Tibial nerve (tissue), 4 donors: ENCODE measurements at regions not wholly inside any gene's neighbourhood (a gene's known extent, or its start where the extent isn't known, plus 50 kb on each side); places are given as distances from the start of the nearest gene placed in this dataset.

Experiments used
- DNase-seq, 2 donors: peaks; one replicate each; pipeline ENCODE4 v3.0.0-alpha.2; 2019; ENCODE audit warnings: low spot score in 2 of 2
- H3K27ac ChIP-seq, 4 donors: fragments of 200-600 bp; sonication (generic) in 3 of 4; one replicate each; pipeline ENCODE4 v1.5.1; 2017 to 2019; ENCODE audit warnings: mild to moderate bottlenecking in 1 of 4
- H3K27me3 ChIP-seq, 2 donors: fragments of 200-600 bp; sonication (generic) in 1 of 2; one replicate each; pipeline versions ENCODE4 v1.5.1 to v1.6.0; 2017 to 2019
- H3K36me3 ChIP-seq, 3 donors: fragments of 200-600 bp; sonication (generic); one replicate each; pipeline ENCODE4 v1.5.1; 2018 to 2019
- H3K4me1 ChIP-seq, 4 donors: fragments of 200-600 bp; sonication (generic) in 3 of 4; one replicate each; pipeline ENCODE4 v1.5.1; 2017 to 2019
- H3K4me3 ChIP-seq, 4 donors: fragments of 200-600 bp; sonication (generic) in 3 of 4; one replicate each; pipeline ENCODE4 v1.5.1; 2017 to 2019; ENCODE audit warnings: mild to moderate bottlenecking in 1 of 4, moderate library complexity in 1 of 4
- H3K9me3 ChIP-seq, 4 donors: fragments of 200-600 bp; sonication (generic) in 3 of 4; one replicate each; pipeline ENCODE4 v1.5.1; 2017 to 2019
- CTCF ChIP-seq, 5 experiments: fragments of 200-600 bp in 3 of 5; fragments of 450-650 bp in 2 of 5; sonication (generic) in 3 of 5; IDR thresholded peaks; one replicate each; pipeline ENCODE4 v1.5.1; 2016 to 2019; ENCODE audit warnings: antibody characterized with exemption in 5 of 5, mild to moderate bottlenecking in 3 of 5, moderate library complexity in 2 of 5
- EP300 ChIP-seq, 2 donors: sonication (generic); formaldehyde crosslinking; IDR thresholded peaks; one replicate each; pipeline ENCODE4 v1.6.1; 2017; ENCODE audit warnings: antibody characterized with exemption in 2 of 2, mild to moderate bottlenecking in 1 of 2
- POLR2A ChIP-seq, 2 donors: fragments of 450-650 bp; IDR thresholded peaks; one replicate each; pipeline ENCODE4 v1.6.1; 2017; ENCODE audit warnings: antibody characterized with exemption in 2 of 2, mild to moderate bottlenecking in 2 of 2, moderate library complexity in 2 of 2
- WGBS, 2 donors: methylation state at CpG; one replicate each; pipeline ENCODE4 v1.1.5; 2018; 5-methylcytosine and 5-hydroxymethylcytosine counted together

GRCh38 chr1:201719812-201720521, 109.0 kb upstream of the IPO9 start:
- H3K4me1 ChIP-seq: peaks cover 0 to 73% (median 53%) of the 10 kb centered on the region in 4 donors
- H3K27me3 ChIP-seq: no peaks in the 10 kb centered on the region
- no peak overlapping the region for H3K4me3 ChIP-seq
- DNase-seq: peak; percentile 81
- H3K36me3 ChIP-seq: peaks cover 0 to 13% (median 0%) of the 10 kb centered on the region in 3 donors
- TF ChIP-seq POLR2A (IDR thresholded peaks at IDR 0.05): peak; percentile 11 to 52
- peak; percentile 76 to 88 for TF ChIP-seq EP300 (IDR thresholded peaks at IDR 0.05)
- no peak for TF ChIP-seq CTCF (IDR thresholded peaks at IDR 0.05)
- H3K27ac ChIP-seq: peak overlapping the region; percentile 65 to 97 (median 83)
- H3K9me3 ChIP-seq: no peaks in the 10 kb centered on the region
- WGBS, 2 donors: 35 to 49% methylated on average over 9 of the region's 9 CpGs

- peak overlapping the region; percentile 65 to 97 (median 83) for H3K27ac ChIP-seq
- H3K4me1 ChIP-seq: peaks cover 0 to 68% (median 48%) of the 10 kb centered on the region in 4 donors
- H3K9me3 ChIP-seq: no peaks in the 10 kb centered on the region
- 80 to 83% methylated on average over 3 of the region's 3 CpGs for WGBS, 2 donors
- H3K36me3 ChIP-seq: peaks cover 0 to 13% (median 0%) of the 10 kb centered on the region in 3 donors
- no peak for DNase-seq
- no peaks in the 10 kb centered on the region for H3K27me3 ChIP-seq
- no peak overlapping the region for H3K4me3 ChIP-seq
- TF ChIP-seq CTCF (IDR thresholded peaks at IDR 0.05) (no peak), EP300 (IDR thresholded peaks at IDR 0.05) (no peak), POLR2A (IDR thresholded peaks at IDR 0.05) (no peak)
Measured at GRCh38 chr1:201720522-201720844, 108.5 kb upstream of the IPO9 start.

DNA sequence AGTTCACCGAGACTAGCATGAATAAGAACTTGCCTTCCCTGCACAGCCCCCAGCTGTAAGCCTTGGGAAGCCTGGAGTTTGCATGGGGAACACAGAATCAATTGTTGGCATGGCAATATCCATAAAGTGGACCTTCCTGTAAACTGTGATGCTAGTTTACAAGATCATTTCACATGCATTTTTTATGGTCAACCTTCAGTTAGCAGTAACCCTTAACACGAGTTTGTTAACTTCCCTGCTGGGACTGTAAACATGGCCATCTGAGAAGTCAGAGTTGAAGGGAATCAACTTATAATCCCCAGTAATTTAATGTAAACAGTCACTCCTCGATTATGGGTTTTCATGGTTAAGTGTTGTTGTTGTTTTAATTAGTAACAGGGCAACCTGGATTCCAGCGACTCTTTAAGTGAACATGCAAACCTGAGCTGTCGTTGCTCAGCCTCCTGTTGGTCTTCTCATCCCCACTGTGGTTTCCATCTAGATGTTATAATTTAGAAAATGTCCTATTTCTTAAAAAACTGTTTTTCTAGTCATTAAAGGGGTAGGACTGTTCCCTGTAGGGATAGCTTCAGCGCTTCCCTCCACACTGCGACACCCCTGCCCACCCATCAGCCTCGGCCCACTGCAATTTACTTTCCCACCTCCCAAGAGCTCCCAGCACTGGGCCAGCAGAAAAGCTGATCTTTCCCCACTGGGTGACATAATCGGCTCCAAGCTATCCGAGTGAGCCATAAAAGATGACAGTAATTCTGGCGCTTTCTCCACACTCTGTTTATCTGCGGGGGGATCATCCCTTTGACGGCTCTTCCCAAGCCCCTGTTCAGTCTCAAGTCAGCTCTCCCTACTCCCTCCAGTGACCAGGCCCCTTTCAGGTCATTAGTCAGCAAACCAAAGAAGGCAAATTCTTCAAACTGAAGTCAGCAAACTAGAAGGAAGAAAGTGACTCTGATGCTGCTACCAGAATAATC, 107.6 kb upstream of the IPO9 start:
- WGBS, 2 donors: 56 to 58% methylated on average over 13 of the region's 13 CpGs
- no peaks in the 10 kb centered on the region for H3K27me3 ChIP-seq
- H3K4me3 ChIP-seq: no peak overlapping the region
- peaks cover 0 to 59% (median 39%) of the 10 kb centered on the region in 4 donors for H3K4me1 ChIP-seq
- H3K9me3 ChIP-seq: no peaks in the 10 kb centered on the region
- peak overlapping the region in 3 of 4 donors; percentile 75 to 97 (median 91) for H3K27ac ChIP-seq
- peaks cover 0 to 9% (median 0%) of the 10 kb centered on the region in 3 donors for H3K36me3 ChIP-seq
- no peak for DNase-seq
- no peak for TF ChIP-seq EP300 (IDR thresholded peaks at IDR 0.05)
- no peak for TF ChIP-seq CTCF (IDR thresholded peaks at IDR 0.05)

GRCh38 chr1:201724039-201724765, 104.8 kb upstream of the IPO9 start:
- H3K4me3 ChIP-seq: no peak overlapping the region
- no peak for TF ChIP-seq POLR2A (IDR thresholded peaks at IDR 0.05)

GRCh38 chr1:201724766-201725118, 104.2 kb upstream of the IPO9 start:
- 54 to 59% methylated on average over 5 of the region's 5 CpGs for WGBS, 2 donors
- H3K36me3 ChIP-seq: no peaks in the 10 kb centered on the region
- TF ChIP-seq EP300 (IDR thresholded peaks at IDR 0.05) (no peak), POLR2A (IDR thresholded peaks at IDR 0.05) (no peak), CTCF (IDR thresholded peaks at IDR 0.05) (no peak)
- H3K27ac ChIP-seq: peak overlapping the region in 3 of 4 donors; percentile 21 to 73 (median 25)
- no peaks in the 10 kb centered on the region for H3K9me3 ChIP-seq
- H3K27me3 ChIP-seq: no peaks in the 10 kb centered on the region
- peaks cover 0 to 39% (median 20%) of the 10 kb centered on the region in 4 donors for H3K4me1 ChIP-seq
- no peak overlapping the region for H3K4me3 ChIP-seq
- no peak for DNase-seq

More at GRCh38 chr1:201724039-201724765, 104.8 kb upstream of the IPO9 start:
- Histone ChIP-seq H3K27ac (peak overlapping the region in 3 of 4 donors; percentile 21 to 73 (median 25)), H3K9me3 (no peaks in the 10 kb centered on the region), H3K36me3 (no peaks in the 10 kb centered on the region), H3K27me3 (no peaks in the 10 kb centered on the region), H3K4me1 (peaks cover 0 to 44% (median 26%) of the 10 kb centered on the region in 4 donors)
- no peak for DNase-seq
- 64 to 68% methylated on average over 9 of the region's 9 CpGs for WGBS, 2 donors
